Left lung (tissue), 4 donors: ENCODE measurements at regions not wholly inside any gene's neighbourhood (a gene's known extent, or its start where the extent isn't known, plus 50 kb on each side); places are given as distances from the start of the nearest gene placed in this dataset.
"Not testable (repeated sequence)": the region's sequence is repeated elsewhere in the genome, so short reads cannot be mapped to it uniquely, and the experiment has no call there.

Experiments used
- ATAC-seq: fragments of 200-7000 bp; cut with Tn5 transposase; one replicate; pipeline ENCODE4 v1.9.1; 2020; ENCODE audit warnings: moderate library complexity
- DNase-seq, 4 donors: peaks; one replicate each; pipeline ENCODE4 v3.0.0-alpha.2; 2013 to 2020
- H3K27ac ChIP-seq, 2 donors: fragments of 200-600 bp; sonication (generic) in 1 of 2; one replicate each; pipeline versions ENCODE4 v1.5.0 to v1.8.0; 2020 to 2021
- H3K27me3 ChIP-seq, 2 donors: fragments of 200-600 bp; sonication (generic) in 1 of 2; one replicate each; pipeline versions ENCODE4 v1.5.0 to v1.8.0; 2020 to 2021
- H3K36me3 ChIP-seq, 2 donors: fragments of 200-600 bp; sonication (generic) in 1 of 2; one replicate each; pipeline versions ENCODE4 v1.5.0 to v1.8.0; 2020 to 2021
- H3K4me1 ChIP-seq, 2 donors: fragments of 200-600 bp; one replicate each; pipeline ENCODE4 v1.8.0; 2021
- H3K4me3 ChIP-seq, 2 donors: fragments of 200-600 bp; sonication (generic) in 1 of 2; one replicate each; pipeline versions ENCODE4 v1.5.0 to v1.8.0; 2020 to 2021; ENCODE audit warnings: mild to moderate bottlenecking in 1 of 2
- H3K9me3 ChIP-seq, 2 donors: fragments of 200-600 bp; sonication (generic) in 1 of 2; one replicate each; pipeline versions ENCODE4 v1.5.0 to v1.8.0; 2020 to 2021
- intact Hi-C, 2 donors: fragments of 100-400 bp; cut with DNase I; formaldehyde crosslinking; loops; one replicate each; pipeline versions ENCODE4 v1.11.2 to v1.14.2; 2022
- TF ChIP-seq, protein P1 (sequence below), 2 donors: fragments of 200-600 bp; sonication (generic) in 1 of 2; IDR thresholded peaks; one replicate each; pipeline versions ENCODE4 v1.5.0 to v1.8.0; 2021; ENCODE audit warnings: antibody characterized with exemption in 2 of 2
- donor health status: DM: no; HTN: yes; CAD: no.
- donor health status: DM: no; HTN: no; CAD: no.

DNA sequence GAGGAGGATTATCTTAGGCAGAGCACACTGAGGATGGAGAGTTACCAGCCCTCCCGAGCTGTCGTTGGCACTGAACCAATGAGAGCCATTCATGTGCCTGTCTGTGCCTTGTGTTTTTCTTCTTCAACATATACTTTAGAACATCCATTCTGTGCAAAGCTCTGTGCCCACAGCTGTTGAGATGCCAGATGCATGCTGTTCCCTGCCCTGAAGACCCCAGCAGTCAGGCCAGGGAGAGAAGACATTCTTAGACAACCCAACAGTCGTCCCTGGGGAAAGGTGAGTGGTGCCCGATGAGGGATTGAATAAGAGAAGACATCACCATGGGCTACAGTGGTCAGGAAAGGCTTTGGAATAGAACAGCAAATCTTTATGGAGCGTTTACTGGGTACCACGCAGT is 114.1 kb downstream of the NRN1 start:
- no peaks in the 10 kb centered on the region for H3K36me3 ChIP-seq
- ATAC-seq: no peak

DNA sequence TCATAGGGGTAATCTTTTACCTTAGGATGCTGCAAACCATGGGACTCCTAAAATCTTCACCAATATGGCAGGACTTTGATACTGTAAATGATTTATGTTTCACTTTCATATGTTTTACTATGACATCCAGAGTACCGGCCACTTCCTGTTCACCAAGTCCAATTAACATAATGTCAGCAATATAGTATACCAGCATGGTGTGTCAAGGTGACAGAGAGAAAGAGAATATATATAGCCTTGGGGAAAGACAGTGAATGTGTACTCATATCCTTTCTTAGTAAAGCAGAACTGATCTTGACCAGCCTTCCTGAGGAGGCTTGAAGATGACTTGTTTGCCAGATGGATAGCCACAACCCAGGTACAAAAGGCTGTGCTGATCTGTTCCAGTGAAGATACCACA is 127.9 kb downstream of the NRN1 start:
- ATAC-seq: no peak
- Histone ChIP-seq H3K4me1 (no peaks in the 10 kb centered on the region), H3K27me3 (no peaks in the 10 kb centered on the region), H3K36me3 (no peaks in the 10 kb centered on the region), H3K9me3 (peaks cover 0 to 5% of the 10 kb centered on the region in 2 donors), H3K4me3 (no peak overlapping the region), H3K27ac (no peak overlapping the region)
- intact Hi-C loops: no loop called here
- TF ChIP-seq, protein P1, sequence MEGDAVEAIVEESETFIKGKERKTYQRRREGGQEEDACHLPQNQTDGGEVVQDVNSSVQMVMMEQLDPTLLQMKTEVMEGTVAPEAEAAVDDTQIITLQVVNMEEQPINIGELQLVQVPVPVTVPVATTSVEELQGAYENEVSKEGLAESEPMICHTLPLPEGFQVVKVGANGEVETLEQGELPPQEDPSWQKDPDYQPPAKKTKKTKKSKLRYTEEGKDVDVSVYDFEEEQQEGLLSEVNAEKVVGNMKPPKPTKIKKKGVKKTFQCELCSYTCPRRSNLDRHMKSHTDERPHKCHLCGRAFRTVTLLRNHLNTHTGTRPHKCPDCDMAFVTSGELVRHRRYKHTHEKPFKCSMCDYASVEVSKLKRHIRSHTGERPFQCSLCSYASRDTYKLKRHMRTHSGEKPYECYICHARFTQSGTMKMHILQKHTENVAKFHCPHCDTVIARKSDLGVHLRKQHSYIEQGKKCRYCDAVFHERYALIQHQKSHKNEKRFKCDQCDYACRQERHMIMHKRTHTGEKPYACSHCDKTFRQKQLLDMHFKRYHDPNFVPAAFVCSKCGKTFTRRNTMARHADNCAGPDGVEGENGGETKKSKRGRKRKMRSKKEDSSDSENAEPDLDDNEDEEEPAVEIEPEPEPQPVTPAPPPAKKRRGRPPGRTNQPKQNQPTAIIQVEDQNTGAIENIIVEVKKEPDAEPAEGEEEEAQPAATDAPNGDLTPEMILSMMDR (IDR thresholded peaks at IDR 0.05): no peak
- DNase-seq: no peak

More for the DNA sequence above, 114.1 kb downstream of the NRN1 start:
- TF ChIP-seq, protein P1 (IDR thresholded peaks at IDR 0.05): no peak
- H3K9me3 ChIP-seq: no peaks in the 10 kb centered on the region
- intact Hi-C loops: no loop called here
- H3K27me3 ChIP-seq: peaks cover 0 to 7% of the 10 kb centered on the region in 2 donors
- H3K4me1 ChIP-seq: no peaks in the 10 kb centered on the region
- peak overlapping the region; percentile 11 to 37 for H3K4me3 ChIP-seq
- DNase-seq: no peak
- H3K27ac ChIP-seq: peak overlapping the region; percentile 50 to 69

DNA sequence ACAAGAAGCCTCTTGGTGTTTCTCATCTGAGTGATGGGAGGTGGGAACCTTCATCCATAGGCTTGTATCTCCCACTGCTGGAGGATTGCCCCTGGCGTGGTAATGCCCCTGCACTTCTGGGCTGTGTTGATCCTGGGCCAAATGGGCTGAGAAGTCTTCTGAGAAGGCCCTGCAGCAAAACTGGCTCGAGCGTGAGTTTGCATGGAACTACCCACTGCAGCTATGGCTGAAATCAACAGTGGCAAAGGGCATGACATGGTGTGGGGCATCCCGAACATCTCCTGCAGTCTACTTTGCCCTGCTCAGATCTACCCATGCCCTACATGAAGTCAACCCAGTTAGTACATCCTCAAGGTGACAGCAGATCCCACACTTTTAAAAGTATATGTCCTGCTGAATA is 130.6 kb downstream of the NRN1 start:
- ATAC-seq: no peak
- TF ChIP-seq, protein P1 (IDR thresholded peaks at IDR 0.05): no peak
- Histone ChIP-seq H3K27ac (no peak overlapping the region), H3K4me3 (no peak overlapping the region), H3K9me3 (peaks cover 0 to 14% of the 10 kb centered on the region in 2 donors), H3K27me3 (no peaks in the 10 kb centered on the region), H3K4me1 (no peaks in the 10 kb centered on the region), H3K36me3 (no peaks in the 10 kb centered on the region)
- DNase-seq: no peak
- intact Hi-C loops: no loop called here

DNA sequence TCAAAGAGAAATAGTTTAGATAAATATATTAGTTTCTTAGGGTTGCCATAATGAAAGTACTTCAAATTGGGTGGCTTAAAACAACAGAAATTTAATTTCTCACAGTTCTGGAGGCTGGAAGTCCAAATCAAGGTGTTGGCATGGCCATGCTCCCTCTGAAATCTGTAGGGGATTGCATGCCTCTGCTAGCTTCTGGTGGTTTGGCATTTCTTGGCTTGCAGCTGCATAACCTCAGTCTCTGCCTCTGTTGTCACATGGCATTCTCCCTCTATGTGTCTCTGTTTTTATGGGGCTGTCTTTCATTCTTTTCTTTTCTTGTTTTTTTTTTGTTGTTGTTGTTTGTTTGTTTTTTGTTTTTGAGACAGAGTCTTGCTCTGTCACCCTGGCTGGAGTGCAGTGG is 132.7 kb downstream of the NRN1 start:
- H3K4me1 ChIP-seq, ATAC-seq, H3K27me3 ChIP-seq, H3K4me3 ChIP-seq, DNase-seq, intact Hi-C loops, H3K27ac ChIP-seq, H3K36me3 ChIP-seq: not testable (repeated sequence)
- H3K9me3 ChIP-seq: peaks cover 0 to 28% of the 10 kb centered on the region in 2 donors

DNA sequence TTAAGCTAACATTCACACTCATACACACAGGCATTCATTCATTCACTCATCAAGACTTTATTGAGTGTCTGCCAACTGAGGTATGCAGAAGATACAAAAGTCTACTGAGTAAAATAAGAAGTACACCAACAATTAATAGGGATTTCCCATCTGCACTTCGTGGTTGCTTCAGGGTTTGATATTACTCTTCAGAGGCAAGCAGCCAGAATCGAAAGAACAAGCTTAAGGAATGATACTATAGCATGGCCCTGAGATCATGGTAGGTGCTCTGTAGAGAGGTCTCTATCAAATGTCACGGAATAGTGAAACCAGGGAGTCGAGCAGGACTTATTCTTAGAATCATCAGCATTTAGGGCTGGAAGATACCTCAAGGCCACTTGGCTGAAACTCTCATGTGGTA is 135.4 kb downstream of the NRN1 start:
- intact Hi-C loops: no loop called here
- no peaks in the 10 kb centered on the region for H3K4me1 ChIP-seq
- no peak overlapping the region for H3K27ac ChIP-seq
- H3K27me3 ChIP-seq: no peaks in the 10 kb centered on the region
- no peak overlapping the region for H3K4me3 ChIP-seq
- no peak for ATAC-seq
- peaks cover 0 to 28% of the 10 kb centered on the region in 2 donors for H3K9me3 ChIP-seq
- TF ChIP-seq, protein P1 (IDR thresholded peaks at IDR 0.05): no peak
- no peak for DNase-seq
- H3K36me3 ChIP-seq: no peaks in the 10 kb centered on the region

DNA sequence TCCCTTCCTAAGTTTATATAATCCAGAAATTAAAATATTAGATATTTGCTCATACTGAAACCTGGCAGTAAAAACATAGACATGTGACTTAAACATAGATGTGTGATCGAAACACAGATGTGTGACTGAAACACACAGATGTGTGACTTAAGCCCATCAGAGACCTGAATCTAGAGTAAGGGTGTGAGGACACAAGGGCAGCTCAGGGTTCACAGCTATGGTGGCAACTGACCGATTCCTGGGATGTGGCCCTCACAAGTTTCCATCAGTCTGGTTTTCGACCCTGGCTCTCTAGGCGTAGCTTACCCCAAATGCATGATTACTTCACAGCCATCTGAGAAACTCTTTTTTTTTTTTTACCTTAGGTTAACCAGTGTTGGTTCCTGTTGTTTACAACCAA is 137.0 kb downstream of the NRN1 start:
- DNase-seq: no peak
- no peak for ATAC-seq
- Histone ChIP-seq H3K4me3 (no peak overlapping the region), H3K36me3 (no peaks in the 10 kb centered on the region), H3K27me3 (no peaks in the 10 kb centered on the region), H3K4me1 (no peaks in the 10 kb centered on the region), H3K27ac (no peak overlapping the region), H3K9me3 (peaks cover 0 to 28% of the 10 kb centered on the region in 2 donors)
- TF ChIP-seq, protein P1 (IDR thresholded peaks at IDR 0.05): no peak
- intact Hi-C loops: no loop called here
